ENCODE measurements at regions not wholly inside any gene's neighbourhood (a gene's known extent, or its start where the extent isn't known, plus 50 kb on each side); places are given as distances from the start of the nearest gene placed in this dataset.

DNA sequence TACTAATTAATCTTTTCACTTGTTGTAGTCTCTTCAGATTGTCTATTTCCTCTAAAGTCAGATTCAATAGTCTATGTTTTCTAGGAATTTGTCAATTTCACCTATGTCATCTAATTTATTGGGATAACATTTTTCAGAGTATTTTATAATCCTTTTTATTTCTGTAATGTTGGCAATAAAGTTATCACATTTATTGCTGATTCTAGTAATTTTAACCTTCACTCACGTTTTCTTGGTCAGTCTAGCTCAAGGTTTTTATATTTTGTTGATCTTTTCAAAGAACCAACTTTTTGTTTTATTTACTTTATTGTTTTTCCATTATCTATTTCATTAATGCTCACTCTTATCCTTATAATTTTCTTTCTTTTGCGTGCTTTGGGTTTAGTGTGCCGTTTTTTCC lies 97.9 kb upstream of the GNG12 start:
- Histone ChIP-seq H3K36me3 (ENCODE audit: insufficient read depth, low read length, poor library complexity, severe bottlenecking) (no peaks in the 10 kb centered on the region), H3K4me1 (ENCODE audit: insufficient read depth, low read length, poor library complexity, severe bottlenecking) (no peaks in the 10 kb centered on the region), H3K27me3 (replicated peaks; ENCODE audit: insufficient read depth, low read depth, low read length, poor library complexity) (peaks cover 5% of the 10 kb centered on the region), H3K9me3 (ENCODE audit: low read depth, low read length, poor library complexity, severe bottlenecking) (no peaks in the 10 kb centered on the region), H3K27ac (ENCODE audit: low read depth, low read length, poor library complexity, severe bottlenecking) (no peak overlapping the region), H3K4me3 (ENCODE audit: low read depth, low read length, poor library complexity, severe bottlenecking) (no peak overlapping the region)
- intact Hi-C loops (cut with micrococcal nuclease; ENCODE audit: unreplicated experiment): no loop called here
- no peak for TF ChIP-seq EZH2 (IDR thresholded peaks at IDR 0.05; ENCODE audit: borderline replicate concordance, low read depth, low read length, poor library complexity, severe bottlenecking)
- TF ChIP-seq, protein P1, sequence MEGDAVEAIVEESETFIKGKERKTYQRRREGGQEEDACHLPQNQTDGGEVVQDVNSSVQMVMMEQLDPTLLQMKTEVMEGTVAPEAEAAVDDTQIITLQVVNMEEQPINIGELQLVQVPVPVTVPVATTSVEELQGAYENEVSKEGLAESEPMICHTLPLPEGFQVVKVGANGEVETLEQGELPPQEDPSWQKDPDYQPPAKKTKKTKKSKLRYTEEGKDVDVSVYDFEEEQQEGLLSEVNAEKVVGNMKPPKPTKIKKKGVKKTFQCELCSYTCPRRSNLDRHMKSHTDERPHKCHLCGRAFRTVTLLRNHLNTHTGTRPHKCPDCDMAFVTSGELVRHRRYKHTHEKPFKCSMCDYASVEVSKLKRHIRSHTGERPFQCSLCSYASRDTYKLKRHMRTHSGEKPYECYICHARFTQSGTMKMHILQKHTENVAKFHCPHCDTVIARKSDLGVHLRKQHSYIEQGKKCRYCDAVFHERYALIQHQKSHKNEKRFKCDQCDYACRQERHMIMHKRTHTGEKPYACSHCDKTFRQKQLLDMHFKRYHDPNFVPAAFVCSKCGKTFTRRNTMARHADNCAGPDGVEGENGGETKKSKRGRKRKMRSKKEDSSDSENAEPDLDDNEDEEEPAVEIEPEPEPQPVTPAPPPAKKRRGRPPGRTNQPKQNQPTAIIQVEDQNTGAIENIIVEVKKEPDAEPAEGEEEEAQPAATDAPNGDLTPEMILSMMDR (conservative IDR thresholded peaks at IDR 0.05; ENCODE audit: low read depth, low read length): no peak
- ChIA-PET CTCF (no interaction called here), POLR2A (ENCODE audit: low non-redundant PET) (no interaction called here)
- no peak for DNase-seq (ENCODE audit: low spot score)
- no TSS peak for BruUV-seq (replicated peaks)

DNA sequence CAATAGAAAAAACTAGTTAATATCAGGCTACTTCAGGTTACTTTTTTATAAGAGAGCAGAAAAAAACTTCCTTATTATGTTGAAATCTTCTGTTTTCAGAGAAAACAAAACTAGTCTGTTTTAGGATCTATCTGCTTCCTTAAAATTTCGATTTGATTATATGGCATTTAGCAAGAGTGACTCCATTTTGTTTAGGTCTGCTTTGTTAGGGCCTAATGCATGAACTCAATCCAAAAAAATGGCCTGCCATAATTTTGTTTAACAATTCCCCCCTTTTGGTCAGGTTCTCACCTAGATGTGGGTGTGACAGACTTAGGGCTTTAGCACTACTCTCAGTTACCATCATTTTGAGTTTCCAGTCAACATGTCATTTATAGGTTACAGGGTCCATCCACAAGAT lies 89.8 kb upstream of the GNG12 start:
- no TSS peak for BruUV-seq (replicated peaks)
- DNase-seq (ENCODE audit: low spot score): no peak
- Histone ChIP-seq H3K27me3 (replicated peaks; ENCODE audit: insufficient read depth, low read depth, low read length, poor library complexity) (peaks cover 7% of the 10 kb centered on the region), H3K27ac (ENCODE audit: low read depth, low read length, poor library complexity, severe bottlenecking) (no peak overlapping the region), H3K4me1 (ENCODE audit: insufficient read depth, low read length, poor library complexity, severe bottlenecking) (no peaks in the 10 kb centered on the region), H3K9me3 (ENCODE audit: low read depth, low read length, poor library complexity, severe bottlenecking) (no peaks in the 10 kb centered on the region), H3K36me3 (ENCODE audit: insufficient read depth, low read length, poor library complexity, severe bottlenecking) (no peaks in the 10 kb centered on the region), H3K4me3 (ENCODE audit: low read depth, low read length, poor library complexity, severe bottlenecking) (no peak overlapping the region)
- CTCF ChIA-PET: no interaction called here
- TF ChIP-seq, protein P1 (conservative IDR thresholded peaks at IDR 0.05; ENCODE audit: low read depth, low read length): no peak
- no peak for TF ChIP-seq EZH2 (IDR thresholded peaks at IDR 0.05; ENCODE audit: borderline replicate concordance, low read depth, low read length, poor library complexity, severe bottlenecking)
- intact Hi-C loops (cut with micrococcal nuclease; ENCODE audit: unreplicated experiment): no loop called here
- POLR2A ChIA-PET (ENCODE audit: low non-redundant PET): no interaction called here

DNA sequence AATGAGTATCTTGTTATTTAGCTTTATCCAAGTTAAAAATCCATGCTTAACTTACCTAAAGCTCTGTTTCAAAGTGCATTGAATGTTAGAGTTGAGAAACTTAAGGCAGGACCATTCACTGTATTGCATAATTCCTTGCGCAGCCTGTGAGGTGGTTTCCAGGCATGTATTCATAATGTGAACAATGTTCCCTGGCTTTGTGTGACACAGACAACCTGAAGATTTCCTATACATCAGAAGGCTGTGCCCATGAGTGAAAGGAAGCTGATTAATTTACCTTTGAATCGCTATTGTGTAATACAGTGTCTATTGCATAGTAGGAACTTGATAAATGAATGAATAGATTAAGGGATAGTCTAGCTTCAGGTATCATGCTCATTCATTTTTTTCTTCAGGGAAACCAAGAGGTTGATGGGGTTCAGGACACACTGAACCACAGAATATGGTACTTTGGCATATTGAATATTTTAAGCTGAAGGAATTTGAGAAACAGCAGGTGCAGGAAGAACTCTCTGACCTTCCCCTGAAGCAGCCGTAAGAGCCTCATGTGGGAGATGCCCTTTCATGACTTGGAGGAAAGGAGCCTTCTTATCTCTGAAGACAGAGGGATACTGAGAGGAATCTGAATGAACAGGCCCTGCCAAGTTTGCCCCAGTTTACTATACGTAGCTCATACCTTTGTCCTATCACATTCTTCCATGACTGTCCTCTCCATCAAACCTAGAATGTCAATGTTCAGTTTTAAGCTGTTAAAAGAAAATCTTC lies 88.6 kb upstream of the GNG12 start:
- no peak for TF ChIP-seq EZH2 (IDR thresholded peaks at IDR 0.05; ENCODE audit: borderline replicate concordance, low read depth, low read length, poor library complexity, severe bottlenecking)
- TF ChIP-seq, protein P1 (conservative IDR thresholded peaks at IDR 0.05; ENCODE audit: low read depth, low read length): no peak
- Histone ChIP-seq H3K9me3 (ENCODE audit: low read depth, low read length, poor library complexity, severe bottlenecking) (no peaks in the 10 kb centered on the region), H3K36me3 (ENCODE audit: insufficient read depth, low read length, poor library complexity, severe bottlenecking) (no peaks in the 10 kb centered on the region), H3K4me3 (ENCODE audit: low read depth, low read length, poor library complexity, severe bottlenecking) (no peak overlapping the region), H3K27ac (ENCODE audit: low read depth, low read length, poor library complexity, severe bottlenecking) (no peak overlapping the region), H3K4me1 (ENCODE audit: insufficient read depth, low read length, poor library complexity, severe bottlenecking) (no peaks in the 10 kb centered on the region), H3K27me3 (replicated peaks; ENCODE audit: insufficient read depth, low read depth, low read length, poor library complexity) (peaks cover 3% of the 10 kb centered on the region)
- ChIA-PET CTCF (no interaction called here), POLR2A (ENCODE audit: low non-redundant PET) (no interaction called here)
- no peak for DNase-seq (ENCODE audit: low spot score)
- no TSS peak for BruUV-seq (replicated peaks)
- intact Hi-C loops (cut with micrococcal nuclease; ENCODE audit: unreplicated experiment): no loop called here
